BJ (cell line): ENCODE measurements at regions not wholly inside any gene's neighbourhood (a gene's known extent, or its start where the extent isn't known, plus 50 kb on each side); places are given as distances from the start of the nearest gene placed in this dataset.

Source experiments
- CTCF ChIA-PET: fragments of 350-600 bp; formaldehyde crosslinking; extraction: SDS; loops from one replicate; lab custom pipeline; 2021; ENCODE audit warnings: antibody characterized with exemption, inconsistent platforms; lab: Yijun Ruan, JAX
- POLR2A ChIA-PET: fragments of 300-600 bp; sonication (Branson Sonifier 250); formaldehyde crosslinking; extraction: SDS; loops from one replicate; lab custom pipeline; 2021; ENCODE audit warnings: antibody characterized with exemption; lab: Charles Lee
- DNase-seq: peaks from one replicate; pipeline ENCODE4 v3.0.0-alpha.2; 2011; ENCODE audit warnings: low read depth
- H3K27me3 ChIP-seq: 2 replicates; pipeline ENCODE4 v1.6.0; 2011; ENCODE audit warnings: low read length; ENCODE audit not compliant: control insufficient read depth, insufficient read depth
- H3K36me3 ChIP-seq: 2 replicates; pipeline ENCODE4 v1.5.1; 2011; ENCODE audit warnings: low read length; ENCODE audit not compliant: control insufficient read depth, insufficient read depth
- H3K4me3 ChIP-seq: 2 replicates; pipeline ENCODE4 v1.5.1; 2011; ENCODE audit warnings: low read depth, mild to moderate bottlenecking, control low read depth, low read length
- TF ChIP-seq, protein P1 (sequence below): IDR thresholded peaks from 2 replicates; pipeline ENCODE4 v1.5.1; 2011; ENCODE audit warnings: low read depth, mild to moderate bottlenecking, control low read depth, inconsistent platforms, low read length, moderate library complexity; ENCODE audit not compliant: insufficient read depth

DNA sequence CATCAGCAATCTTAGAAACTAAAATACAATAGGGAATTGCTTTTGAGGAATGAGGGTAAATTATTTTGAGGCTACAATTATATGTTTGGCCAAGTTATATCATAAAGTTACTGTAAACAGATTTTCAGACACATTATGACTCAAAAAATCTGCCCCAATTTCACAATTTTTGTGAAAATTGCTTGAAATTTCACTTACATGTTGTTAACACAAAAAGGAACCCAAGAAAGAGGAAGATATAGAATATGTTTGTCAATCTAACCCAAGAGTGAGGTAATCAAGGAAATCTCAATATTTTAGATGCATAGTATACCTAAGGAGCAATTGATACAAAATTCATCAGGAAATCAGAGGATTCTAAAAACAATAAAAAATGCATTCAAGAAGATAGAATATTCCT, 73.9 kb upstream of the FNDC3A start:
- CTCF ChIA-PET = no interaction called here
- Histone ChIP-seq H3K36me3 (no peaks in the 10 kb centered on the region), H3K4me3 (no peak overlapping the region), H3K27me3 (no peaks in the 10 kb centered on the region; the same call in 1 of the 2 replicates)
- TF ChIP-seq, protein P1, sequence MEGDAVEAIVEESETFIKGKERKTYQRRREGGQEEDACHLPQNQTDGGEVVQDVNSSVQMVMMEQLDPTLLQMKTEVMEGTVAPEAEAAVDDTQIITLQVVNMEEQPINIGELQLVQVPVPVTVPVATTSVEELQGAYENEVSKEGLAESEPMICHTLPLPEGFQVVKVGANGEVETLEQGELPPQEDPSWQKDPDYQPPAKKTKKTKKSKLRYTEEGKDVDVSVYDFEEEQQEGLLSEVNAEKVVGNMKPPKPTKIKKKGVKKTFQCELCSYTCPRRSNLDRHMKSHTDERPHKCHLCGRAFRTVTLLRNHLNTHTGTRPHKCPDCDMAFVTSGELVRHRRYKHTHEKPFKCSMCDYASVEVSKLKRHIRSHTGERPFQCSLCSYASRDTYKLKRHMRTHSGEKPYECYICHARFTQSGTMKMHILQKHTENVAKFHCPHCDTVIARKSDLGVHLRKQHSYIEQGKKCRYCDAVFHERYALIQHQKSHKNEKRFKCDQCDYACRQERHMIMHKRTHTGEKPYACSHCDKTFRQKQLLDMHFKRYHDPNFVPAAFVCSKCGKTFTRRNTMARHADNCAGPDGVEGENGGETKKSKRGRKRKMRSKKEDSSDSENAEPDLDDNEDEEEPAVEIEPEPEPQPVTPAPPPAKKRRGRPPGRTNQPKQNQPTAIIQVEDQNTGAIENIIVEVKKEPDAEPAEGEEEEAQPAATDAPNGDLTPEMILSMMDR = no peak
- POLR2A ChIA-PET = no interaction called here
- no peak for DNase-seq

DNA sequence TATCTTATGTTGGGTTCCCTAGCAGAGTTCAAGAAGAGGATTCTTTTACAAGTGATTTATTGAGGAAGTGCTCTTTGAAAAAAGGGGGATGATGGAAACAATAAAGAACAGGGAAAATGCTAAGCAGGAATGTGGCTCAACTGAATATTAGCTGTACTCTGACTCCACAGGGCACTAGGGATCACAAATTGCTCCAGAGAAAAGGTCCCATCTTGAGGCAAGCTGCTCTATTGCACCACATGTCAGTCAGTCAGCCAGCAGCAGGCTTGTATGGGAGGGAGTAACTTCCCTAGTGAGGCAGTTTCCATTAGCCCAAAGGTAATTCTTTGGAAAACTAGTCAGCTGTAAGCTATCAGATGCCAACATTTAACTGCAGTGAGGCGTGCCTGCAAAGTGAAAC, 73.3 kb upstream of the FNDC3A start:
- ChIA-PET CTCF (no interaction called here), POLR2A (no interaction called here)
- no peak for DNase-seq
- no peak overlapping the region for H3K4me3 ChIP-seq
- TF ChIP-seq, protein P1 = no peak
- peaks cover 1% of the 10 kb centered on the region; the same call in 1 of the 2 replicates for H3K27me3 ChIP-seq
- H3K36me3 ChIP-seq = no peaks in the 10 kb centered on the region

DNA sequence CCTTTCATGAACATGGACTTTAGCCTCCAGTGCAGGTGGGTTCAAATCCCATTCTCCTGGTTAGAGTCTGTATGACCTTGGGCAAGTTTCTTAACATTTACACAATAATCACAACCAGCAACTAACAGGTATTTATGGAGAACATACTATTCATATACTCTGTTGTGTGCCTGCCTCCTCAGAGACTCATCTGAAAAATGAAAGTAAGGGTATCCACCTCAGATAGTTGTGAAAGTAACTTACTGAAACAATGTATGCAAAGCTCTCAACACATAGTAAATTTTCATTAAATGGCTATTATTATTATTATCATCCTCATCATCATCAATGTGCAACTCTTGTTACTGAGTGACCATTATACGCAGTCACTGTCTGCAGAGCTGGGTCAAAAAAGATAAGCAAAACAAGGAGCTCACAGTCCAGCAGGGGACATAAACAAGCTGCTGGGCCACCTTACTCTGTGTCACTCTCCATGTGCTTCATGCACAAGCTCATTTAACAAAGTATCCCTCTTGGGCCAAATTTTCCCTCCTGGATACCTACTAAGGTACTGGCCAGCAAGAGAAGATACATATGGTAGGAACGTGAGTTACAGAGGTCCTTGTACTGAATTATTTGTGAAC, 70.9 kb upstream of the FNDC3A start:
- H3K27me3 ChIP-seq = peaks cover 1% of the 10 kb centered on the region; the same call in 1 of the 2 replicates
- POLR2A ChIA-PET = no interaction called here
- TF ChIP-seq, protein P1 = no peak
- DNase-seq = no peak
- H3K4me3 ChIP-seq = no peak overlapping the region
- no peaks in the 10 kb centered on the region for H3K36me3 ChIP-seq
- CTCF ChIA-PET = no interaction called here

DNA sequence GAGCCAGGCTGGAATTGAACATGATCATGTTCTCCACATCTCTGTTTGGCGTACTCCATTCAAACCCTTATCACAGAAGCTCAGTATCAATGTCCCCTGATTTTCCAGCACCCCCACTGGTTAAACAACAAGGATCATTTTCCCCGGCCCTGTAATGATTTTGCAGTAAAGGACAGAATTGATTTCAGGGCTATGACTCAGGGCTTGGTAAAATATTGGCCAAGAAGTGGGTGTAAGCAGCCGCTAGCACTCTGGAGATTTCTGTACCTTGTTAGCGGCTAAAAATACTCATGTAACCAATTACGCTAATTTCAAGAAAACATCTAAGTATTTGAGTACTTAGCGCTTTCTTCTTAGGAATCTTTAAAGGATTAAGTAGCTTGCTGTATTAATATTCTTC, 69.5 kb upstream of the FNDC3A start:
- Histone ChIP-seq H3K36me3 (no peaks in the 10 kb centered on the region), H3K27me3 (0 out of 2 replicates have a peak, but pooled peaks cover 1% of the 10 kb centered on the region), H3K4me3 (no peak overlapping the region)
- TF ChIP-seq, protein P1 = no peak
- CTCF ChIA-PET = no interaction called here
- no peak for DNase-seq
- POLR2A ChIA-PET = no interaction called here

DNA sequence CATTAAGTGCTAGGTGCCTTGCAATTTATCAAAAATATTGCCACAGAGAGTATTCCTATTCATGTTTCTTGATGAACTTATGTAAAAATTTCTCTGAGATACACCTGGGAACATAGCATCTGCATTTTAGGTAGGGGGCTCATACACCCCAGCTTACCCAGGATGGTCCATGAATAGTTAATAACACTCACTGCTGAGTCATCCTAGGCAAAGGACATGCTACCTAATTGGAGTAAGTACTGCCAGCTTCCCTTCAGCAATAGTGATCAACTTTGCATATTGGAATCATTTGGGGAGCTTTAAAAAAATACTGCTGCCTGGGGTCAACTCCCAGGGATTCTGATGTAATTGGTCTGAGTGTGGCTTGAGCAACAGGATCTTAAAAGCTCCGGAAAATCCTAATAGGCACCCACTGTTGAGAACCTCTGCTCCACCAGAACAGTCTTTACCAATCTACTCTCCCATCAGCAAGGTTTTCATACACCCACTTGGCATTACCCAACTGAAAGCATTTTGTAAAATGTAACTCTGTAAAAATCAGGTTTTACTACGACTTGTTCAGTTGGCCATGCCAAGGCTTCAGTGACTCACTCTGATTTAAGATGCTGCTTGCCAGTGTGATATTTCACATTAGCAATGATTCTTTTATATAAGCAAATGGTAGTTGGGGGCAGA, 67.2 kb upstream of the FNDC3A start:
- TF ChIP-seq, protein P1 = no peak
- no peaks in the 10 kb centered on the region for H3K36me3 ChIP-seq
- H3K27me3 ChIP-seq = 0 out of 2 replicates have a peak, but pooled peaks cover 1% of the 10 kb centered on the region
- no peak for DNase-seq
- CTCF ChIA-PET = interaction anchor here (0.6 to 1.0 kb wide), 2 partner anchors 12 to 380 kb away, joined by 3 to 4 read pairs; no protein-coding TSS in a partner anchor
- POLR2A ChIA-PET = no interaction called here
- no peak overlapping the region for H3K4me3 ChIP-seq
